ENCODE measurements at regions not wholly inside any gene's neighbourhood (a gene's known extent, or its start where the extent isn't known, plus 50 kb on each side); places are given as distances from the start of the nearest gene placed in this dataset.

DNA sequence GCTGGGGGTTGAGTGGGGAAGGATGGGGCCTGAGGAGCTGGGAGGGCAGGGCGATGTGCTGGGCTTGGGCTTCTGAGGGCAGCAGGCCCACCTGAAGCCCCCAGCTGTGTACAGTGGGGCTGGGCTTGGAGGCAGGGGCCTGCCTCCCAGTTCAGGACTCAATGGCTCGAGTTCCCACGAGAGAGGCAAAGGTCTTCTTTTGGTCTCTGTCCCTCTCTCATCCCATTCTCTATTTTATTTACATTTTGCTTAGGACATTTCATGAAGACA, 180.6 kb downstream of the MACROH2A1 start:
- DNase-seq, result no peak

DNA sequence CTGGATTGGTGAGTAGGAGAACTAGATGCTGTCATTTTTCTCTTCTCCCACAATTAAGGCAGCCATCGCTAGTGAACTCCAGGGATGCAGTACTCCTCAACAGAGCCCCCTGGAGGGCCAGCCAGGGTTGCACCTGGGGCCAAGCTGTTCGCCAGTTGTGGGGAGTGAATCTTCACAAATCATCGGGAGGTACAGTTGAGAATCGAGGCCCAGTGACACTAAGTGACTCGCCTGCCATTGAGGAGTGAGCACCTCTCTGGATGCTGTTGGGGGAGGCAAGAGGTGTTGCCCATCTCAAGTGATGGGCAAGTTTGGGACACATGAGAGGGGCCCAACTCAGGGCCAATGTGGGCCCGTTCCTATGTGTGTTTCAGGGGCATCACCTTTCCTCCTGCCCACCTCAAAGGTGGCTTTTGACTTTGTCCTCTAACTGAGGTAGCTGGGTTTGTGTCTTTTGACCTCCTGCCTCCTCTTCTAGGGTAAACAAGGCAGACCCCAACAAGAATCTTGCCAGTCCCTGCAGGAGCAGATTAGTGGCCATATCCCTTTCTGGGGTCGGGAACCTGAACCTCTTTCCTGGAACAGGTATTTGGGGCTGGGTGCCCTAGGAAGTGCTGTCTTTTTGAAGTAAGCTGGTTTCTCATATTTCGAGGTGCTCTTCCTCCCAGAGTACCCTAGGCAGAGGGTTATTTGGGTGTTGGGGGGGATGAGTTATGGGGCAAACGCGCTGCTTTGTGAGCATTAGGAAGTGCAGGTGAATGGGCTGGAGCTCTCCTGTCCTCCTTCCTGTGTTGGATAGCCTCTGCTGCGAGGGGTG, 181.2 kb downstream of the MACROH2A1 start:
- no peak for DNase-seq

DNA sequence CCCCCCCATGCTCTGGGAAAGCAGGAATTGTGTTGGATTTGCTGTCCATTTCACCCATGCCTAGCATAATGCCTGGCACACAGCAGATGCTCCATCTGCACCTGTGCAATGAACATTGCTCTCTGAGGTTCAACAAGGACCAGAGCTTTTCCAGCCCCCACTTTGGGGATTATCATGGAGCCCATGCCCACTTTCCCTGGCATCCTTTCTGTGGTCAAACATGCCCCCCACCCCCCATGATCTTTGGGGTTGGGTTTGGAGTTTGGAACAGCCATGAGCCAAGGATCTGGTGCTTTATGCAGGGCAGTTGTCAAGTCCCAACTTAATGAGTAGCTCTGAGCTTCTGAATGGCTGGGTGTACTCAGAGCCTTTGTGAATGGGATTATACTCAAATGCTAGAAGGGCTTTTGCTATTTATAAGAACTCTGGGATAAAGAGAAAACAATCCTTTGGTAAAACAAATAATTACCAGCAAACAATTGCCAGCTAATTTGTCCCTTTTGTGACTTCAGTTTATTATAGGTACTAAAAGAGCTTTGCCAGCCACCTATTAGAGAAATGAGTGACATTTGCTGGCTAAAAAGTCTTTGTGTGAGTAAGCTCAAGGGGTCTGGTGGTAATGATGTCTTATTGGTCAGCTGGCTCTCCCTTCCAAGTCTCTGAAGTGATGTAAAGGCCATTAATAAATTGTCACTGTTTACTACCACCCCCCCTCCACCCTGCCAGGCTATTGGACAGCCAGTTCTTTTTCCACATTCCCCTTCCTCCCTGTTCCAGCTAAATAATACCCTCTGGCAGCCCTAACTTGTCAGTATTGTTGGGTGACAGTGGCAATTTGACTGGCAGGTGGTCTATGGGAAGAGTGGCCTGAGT, 182.3 kb downstream of the MACROH2A1 start:
- no peak for DNase-seq

DNA sequence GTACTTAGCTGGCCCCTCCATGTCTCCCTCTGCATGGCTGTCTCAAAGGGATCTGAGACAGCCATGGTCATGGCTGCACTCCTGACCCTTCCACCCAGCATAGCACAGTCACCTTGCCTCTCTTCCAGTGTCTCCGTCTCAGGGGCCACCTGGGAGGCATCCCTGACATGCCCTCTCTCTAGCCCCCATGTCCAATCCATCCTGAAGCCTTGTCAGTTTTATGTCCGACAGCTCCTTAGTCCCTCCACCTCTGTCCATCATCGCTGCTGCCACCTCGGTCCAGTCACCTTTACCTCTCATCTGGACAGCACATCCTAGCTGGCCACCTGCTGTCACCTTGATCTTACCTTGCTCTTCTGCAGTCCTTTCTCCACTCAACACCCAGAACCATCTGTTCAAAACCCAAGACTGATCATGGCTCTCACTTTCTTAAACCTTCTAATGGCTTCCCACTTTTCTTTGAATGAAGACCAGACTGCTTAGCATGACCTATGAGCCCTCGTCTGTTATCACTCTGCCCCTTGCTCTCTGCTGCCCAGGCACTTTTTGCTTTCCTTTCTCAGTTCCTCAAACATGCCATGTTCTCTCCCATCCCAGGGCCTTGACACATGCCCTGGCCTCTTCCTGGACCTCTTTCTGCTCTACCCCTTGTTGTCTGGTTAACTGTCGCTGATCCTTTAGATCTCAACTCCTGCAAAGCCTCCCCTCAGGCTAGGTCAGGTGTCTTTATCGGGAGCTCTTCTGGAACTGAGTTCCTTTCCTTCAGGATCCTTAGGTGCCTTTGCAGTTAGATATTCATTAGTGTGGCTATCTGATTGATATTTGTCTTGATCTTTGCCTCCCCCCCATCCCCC, 181.8 kb upstream of the PITX1 start:
- no peak for DNase-seq

DNA sequence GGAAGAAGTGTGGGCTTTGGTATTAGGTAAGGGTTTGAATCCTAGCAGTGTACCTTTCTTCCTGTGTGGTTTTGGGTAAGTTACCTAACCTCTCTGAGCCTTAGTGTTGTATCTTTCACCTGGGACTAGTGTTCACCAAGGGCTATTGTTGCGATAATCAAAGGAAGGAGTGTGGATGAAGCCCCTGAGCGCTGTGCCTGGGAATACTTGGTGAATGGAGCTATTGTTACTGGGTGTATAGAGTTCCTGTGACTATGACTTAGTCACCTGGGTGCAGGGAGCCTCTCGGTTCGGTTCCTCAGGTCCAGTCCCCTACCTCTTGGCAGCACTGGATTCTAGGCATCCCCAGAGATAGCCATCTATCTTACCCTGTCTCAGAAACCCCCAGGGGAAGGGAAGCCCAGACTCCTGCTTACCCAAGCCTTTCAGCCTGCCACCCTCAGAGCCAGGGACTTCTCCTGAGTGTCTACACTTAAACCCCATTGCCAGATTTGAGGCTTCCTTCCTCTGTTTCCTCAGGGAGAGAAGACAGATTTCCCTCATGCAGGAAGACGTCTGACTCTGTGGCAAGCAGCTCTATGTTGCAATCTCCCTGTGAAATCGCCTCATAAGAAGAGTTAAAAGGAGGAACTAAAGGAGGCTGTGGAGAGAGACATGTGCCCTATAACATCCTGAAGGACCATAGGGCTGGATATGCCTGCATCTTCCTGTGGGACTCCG, 181.0 kb upstream of the PITX1 start:
- DNase-seq, result peak; percentile 92 to 95

DNA sequence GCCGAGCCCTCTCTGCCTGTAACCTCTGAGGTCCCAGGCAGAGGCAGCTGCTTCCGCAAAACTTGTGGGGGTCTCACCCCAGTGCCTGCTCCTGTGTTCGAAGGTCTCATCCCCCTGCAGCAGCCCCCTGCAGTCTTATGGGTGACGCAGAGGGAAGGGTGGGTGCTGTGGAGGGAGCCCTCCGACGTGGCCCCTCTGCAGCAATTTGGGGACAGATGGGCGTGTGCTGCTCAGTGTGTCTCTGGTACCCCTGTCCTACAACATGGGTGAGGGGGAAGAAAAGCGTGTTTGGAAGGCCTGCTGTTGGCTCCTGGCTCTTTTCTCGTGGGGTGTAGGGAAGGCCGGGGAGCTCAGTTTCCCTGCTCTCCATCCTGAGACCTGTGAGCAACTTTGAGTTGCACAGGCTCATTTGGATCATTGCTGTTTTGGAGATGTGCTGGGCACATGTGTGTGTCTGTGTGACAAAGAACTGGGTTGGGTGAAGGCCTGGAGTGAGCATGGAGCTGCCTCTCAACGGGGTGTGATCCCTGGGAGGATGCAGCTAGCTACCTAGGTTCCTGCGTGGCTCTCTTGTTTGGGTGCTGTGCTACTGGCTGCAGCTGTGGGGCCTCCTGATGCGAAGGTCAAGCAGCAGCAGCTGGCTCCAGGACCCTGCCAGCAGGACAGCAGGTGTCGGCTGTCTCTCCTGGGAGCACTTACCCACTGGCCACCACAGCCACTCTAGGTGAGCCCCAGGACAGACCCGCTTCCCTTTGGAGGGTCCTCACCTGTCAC, 179.6 kb upstream of the PITX1 start:
- DNase-seq, result no peak

DNA sequence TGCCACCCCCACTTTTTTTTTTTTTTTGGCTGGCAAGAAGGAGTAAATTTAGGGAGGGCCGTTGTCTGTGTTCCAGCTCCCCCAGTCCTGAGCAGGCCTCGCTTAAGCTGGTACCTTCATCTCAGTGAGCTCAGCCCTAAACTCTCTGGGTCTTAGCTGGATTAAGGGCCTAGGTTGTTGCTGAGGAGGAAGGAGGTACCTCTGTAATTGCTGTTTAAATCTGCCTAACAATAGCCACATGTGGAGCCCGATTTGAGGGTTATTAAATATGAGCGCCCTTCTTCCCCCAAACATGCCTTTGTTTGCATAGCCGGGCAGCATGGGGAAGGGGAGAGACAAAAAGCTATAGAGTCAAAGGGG, 179.0 kb upstream of the PITX1 start:
- no peak for DNase-seq

DNA sequence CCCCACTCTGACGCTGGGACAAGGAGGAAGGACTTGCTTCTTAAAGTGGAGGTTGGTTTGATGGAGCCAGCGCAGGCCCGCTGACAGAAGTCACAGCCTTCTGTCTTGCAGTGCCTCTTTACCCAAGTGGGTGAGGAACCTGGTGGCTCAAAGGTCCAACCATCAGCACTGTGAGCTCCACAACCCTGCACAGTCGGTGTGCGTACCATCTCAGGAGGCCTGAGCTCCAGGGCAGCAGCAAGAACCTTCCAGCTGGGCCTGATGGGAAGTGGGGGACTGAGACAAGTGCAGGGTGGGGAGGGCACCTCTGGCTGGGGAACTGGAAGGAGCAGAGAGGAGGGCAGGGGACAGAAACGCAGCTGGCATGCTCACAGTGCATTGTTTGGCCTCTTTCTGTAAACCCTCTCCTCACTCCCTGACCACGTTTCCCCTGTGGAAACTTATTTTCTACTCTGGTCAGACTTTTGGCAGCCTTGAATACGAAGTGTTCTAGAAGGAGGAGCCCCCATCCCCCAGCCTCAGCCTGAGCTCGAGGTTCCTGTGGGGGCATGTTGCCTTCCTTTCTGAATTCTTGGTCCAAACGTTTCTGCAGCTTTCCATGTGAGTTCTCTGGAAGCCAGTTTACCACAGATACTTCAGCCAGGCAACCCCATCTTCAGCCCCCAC, 178.5 kb upstream of the PITX1 start:
- DNase-seq, result no peak

DNA sequence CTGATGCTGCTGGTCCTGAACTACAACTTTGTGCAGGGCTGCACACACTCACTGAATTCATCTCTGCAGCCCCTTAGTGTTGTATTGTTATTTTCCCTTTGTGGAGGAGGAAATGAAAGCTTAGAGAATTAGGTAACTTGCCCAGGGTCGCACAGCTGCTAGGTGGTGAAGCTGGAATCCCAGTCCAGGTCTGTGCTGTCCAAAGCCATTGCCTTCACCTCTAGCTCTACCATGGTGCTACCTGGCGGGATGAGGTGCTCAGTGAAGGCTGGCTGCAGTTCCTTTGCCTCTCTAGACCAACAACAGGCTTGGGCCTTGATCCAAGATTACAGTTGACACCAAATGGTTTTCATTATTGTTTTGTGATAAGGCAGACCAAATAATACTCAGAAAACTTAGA, 177.8 kb upstream of the PITX1 start:
- no peak for DNase-seq

DNA sequence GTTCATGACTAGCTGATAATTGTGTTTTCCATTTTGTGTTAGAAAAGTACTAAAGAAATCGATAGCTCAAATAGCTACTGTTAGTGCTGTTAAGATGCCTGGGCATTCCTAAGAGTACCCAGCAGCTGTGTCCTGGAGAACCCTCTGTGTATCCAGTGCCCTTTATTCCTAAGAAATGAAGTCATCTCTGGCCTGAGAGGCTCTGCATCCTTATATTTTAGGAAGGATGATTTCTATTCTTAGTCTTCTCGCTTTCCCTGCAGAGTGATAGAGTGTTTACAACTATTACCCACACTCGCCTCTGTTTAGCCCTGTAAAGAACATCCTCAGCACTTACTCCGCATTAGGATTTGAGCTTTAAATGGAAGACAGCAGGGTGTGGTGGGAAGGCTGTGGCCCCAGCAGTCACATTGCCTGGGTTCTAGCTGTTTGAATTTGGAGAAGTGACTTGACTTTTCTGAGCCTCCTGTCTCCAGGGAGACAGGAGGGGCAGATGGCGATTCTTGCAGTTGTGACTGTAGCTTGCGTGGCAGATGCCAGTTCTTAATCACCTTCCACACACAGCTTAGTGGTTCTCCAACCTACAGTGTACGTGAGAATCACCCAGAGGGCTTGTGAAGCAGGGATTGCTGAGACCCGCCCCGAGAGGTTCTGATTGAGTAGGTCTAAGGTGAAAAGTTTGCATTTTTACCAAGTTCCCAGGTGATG, 177.2 kb upstream of the PITX1 start:
- DNase-seq, result no peak

DNA sequence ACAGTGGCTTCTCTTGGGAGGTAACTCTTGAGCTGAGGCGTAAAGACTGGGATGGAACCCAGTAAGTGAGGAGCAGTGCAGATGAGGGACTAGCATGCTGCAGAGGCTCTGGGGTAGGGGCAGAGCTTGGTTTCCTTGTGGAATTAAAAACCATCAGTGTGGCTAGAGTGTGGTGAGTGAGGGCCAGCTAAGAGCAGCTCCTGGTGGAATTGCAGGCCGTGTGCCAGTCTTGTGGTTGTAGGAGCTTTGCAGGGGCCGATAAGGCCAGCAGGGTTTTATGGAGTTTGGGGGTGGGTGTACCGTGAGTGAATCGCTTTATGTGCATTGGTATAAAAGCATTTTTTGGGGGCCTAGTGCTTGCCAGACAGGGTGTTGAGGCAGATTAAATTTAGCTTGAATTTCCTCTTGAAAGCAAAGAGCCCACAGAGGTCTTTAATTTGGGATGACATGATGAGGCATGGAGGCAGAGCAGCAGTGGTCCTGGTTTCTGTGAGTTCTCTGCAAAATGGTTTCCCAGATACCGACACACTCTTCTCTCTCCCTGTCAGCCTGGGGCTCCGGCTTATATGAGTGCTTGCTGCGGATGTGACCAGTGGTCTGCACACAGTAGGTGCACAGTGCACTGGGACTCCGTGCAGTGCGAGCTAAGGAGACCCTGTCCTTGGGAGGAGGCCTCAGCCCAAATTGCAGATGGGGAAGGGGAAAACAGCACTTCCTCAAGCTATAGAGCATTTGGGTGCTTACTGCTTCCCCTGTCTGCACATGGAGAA, 176.4 kb upstream of the PITX1 start:
- no peak for DNase-seq

DNA sequence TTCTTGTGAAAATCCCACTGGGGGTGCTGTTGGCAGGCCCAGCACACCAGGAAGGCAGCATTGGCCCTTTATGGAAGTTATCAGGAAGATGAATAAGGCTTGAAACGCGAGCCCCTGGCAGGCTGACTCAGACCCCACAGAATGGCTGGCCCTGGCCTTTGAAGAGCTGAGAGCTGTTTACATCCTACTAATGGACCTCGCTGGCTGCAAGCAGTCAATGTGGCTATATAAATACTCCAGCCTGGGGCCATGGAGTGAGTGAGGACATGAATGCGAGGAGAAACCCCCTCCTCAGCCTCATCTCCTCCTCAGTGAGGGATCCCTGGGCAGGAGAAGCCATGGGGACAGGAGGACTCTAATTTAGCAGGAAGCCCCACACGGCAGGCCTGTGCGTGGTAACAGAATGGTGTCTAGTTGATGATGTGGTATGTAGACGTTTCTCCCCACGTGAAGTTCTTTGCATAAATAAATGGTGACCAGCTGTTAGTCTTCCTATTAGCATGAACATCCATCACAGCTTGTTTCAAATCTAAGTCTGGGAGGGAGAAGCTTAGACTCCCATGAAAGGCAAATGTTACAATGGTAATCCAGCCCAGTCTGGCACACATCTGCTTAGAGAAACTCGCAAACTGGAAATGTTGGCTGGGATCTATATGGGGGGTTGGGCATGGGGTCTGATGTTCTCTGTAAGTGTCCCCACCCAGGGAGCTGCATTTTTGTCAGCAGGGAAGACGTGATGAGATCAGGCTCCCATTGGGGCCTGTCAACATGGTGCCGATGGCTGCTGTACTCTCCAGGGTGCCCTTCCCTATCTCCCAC, 175.1 kb upstream of the PITX1 start:
- no peak for DNase-seq

DNA sequence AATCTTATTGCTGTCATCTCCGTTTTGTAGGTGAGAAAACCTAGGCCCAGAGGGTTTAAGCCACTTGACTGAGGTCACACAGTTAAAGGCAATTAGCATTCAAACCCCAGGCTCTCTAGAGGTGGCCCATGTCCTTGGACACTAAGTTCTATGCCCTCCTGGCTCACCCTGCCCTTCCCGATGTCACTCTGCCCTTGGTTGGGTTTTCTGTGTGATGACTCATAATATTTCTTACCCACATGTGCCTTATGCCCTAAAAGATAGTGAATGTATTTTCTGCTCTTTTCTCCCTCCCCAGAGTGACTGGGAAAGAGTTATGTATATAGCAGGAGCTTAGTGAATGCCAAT, 174.5 kb upstream of the PITX1 start:
- no peak for DNase-seq

DNA sequence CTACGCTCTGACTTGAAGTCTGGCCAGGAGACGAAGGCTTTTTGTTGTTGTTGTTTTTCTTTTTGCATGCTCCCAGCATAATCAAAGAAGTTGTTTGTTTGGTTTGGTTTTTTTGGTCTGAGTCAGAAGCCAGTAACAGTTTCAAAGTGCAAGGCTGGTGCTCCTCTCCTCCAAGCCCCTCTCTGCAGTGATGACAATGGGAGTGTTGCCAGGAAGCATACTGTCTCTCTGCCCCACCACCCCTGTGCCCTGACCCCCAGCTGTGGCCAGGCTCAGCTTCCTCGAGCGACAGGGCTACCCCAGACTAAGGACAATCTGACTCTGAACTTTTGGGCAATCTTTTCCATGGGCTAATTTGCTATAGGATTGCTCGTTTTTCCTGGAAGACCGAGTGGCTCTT, 173.8 kb upstream of the PITX1 start:
- no peak for DNase-seq

DNA sequence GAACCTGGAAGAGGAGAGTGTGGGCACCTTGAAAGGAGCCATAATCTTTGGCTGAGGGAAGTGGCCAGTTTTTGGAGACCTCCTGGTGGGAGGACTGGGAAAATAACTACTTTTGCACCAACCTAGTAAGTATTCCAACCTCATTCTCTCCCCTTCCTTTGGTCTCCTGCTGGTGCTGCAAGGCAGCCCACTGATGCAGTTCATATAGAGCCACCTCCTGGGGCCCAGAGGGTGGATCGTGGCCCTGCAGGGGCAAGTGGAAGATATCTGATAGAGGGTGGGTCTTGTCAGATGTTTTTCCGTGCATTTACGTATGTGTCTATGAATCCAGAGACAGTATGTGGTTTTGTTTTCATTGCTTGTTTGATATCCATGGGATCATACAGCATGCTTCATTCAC, 172.8 kb upstream of the PITX1 start:
- no peak for DNase-seq

DNA sequence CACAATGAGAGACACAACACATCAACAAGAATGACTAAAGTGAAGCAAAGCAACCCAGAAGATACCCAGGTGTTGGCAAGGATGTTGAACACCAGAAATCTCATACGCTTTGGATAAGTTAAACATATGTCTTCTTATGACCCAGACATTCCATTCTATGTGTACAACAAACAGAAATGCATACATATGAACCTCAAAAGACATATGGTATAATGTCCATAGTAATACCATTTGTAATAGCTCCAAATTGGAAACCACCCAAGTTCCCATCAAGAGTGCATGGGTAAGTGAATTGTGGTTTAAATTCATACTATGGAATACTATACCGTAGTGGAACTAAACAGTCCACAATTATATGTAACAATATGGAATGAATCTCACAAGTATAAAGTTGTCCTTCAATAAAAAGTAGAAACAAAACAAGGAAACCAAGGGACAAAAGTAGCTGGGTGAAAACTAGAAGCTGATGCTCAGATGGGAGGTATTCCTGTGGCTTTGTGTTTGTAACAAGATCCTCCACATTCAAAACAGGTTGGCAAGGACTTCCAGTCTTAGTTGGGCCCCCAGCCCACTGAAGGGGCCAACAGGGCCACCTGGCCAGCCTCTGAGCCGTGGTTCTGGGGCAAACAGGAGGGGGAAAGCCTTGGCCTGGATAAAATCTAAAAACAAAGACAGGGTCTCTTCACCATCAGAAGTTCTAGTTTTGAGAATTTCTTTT, 171.8 kb upstream of the PITX1 start:
- DNase-seq, result no peak

DNA sequence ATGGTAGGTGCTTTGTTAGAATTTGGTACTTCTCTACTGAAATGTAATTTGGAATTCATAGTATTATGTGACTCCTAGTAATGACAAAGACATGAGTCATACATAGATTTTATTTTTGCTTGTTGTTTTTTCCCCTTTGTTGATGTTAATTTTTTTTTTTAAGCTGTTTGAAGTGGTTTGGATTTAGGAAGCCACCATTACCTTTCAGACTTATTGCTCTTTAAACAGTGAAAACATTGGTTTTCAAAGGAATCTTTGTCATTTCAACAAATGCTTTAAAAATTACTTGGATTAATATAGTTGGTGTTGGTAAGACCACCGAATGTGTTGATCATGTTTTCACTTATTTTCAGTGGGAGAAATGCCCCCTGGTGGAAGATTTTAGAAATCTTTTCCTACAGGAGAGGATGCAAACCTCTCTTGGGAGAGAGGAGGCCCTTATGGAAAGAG, 170.1 kb upstream of the PITX1 start:
- DNase-seq, result peak in 1 of 2 donors; percentile 57

DNA sequence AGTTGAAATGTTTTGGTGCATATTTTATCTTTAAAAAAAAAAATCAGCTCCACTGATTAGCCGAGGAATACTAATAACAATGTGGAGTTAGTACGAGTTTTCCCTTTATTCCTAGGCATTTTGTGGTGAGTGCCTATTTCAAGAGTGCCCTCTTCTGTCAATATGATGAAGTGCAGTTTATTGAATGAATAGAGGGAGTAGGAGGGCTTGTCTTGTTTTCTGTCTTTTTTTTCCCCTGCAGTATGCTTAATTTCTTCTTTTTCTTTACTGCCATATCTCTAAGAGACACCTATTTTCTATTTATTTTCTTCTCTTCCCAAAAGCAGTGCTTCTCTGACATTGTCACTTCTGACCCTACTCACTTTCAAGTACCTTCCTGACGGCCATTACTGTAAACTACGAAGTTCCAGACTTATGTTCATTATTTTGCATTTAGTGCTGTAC, 169.6 kb upstream of the PITX1 start:
- DNase-seq, result peak in 1 of 2 donors; percentile 61

Measured in inflammatory macrophage treated with lipopolysaccharide for 1 hour (primary cell).